GM18498 (cell line): ENCODE measurements at regions not wholly inside any gene's neighbourhood (a gene's known extent, or its start where the extent isn't known, plus 50 kb on each side); places are given as distances from the start of the nearest gene placed in this dataset.
"Not testable (repeated sequence)": the region's sequence is repeated elsewhere in the genome, so short reads cannot be mapped to it uniquely, and the experiment has no call there.

Experiments used
- ATAC-seq: cut with Tn5 transposase; IDR thresholded peaks from one replicate; pipeline ENCODE4 v1.9.1; 2021; ENCODE audit warnings: mild to moderate bottlenecking, moderate library complexity; ENCODE audit not compliant: unreplicated experiment

- not testable (repeated sequence) for ATAC-seq
These were observed 613.8 kb upstream of the KIF2B start for GRCh38 chr17:53208935-53209334.

GRCh38 chr17:53193044-53193443 lies 629.7 kb upstream of the KIF2B start:
- no peak for ATAC-seq

GRCh38 chr17:53191878-53192277 lies 630.8 kb upstream of the KIF2B start:
- ATAC-seq = no peak

GRCh38 chr17:53186001-53186400 lies 636.7 kb upstream of the KIF2B start:
- ATAC-seq = no peak

GRCh38 chr17:53176629-53177028 lies 646.1 kb upstream of the KIF2B start:
- ATAC-seq = no peak

GRCh38 chr17:53168413-53168812 lies 654.3 kb upstream of the KIF2B start:
- ATAC-seq = no peak

GRCh38 chr17:53166731-53167130 lies 656.0 kb upstream of the KIF2B start:
- no peak for ATAC-seq

GRCh38 chr17:53150101-53150698 lies 672.5 kb upstream of the KIF2B start:
- no peak for ATAC-seq

- ATAC-seq = no peak
These were observed 673.4 kb upstream of the KIF2B start for GRCh38 chr17:53149316-53149715.

GRCh38 chr17:53148058-53148457 lies 674.7 kb upstream of the KIF2B start:
- ATAC-seq = no peak

- no peak for ATAC-seq
These were observed 679.8 kb upstream of the KIF2B start for GRCh38 chr17:53142890-53143289.

GRCh38 chr17:53141731-53142130 lies 681.0 kb upstream of the KIF2B start:
- no peak for ATAC-seq

GRCh38 chr17:53141280-53141679 lies 681.4 kb upstream of the KIF2B start:
- ATAC-seq = no peak

GRCh38 chr17:53137869-53138268 lies 684.9 kb upstream of the KIF2B start:
- ATAC-seq = no peak

GRCh38 chr17:53135969-53136368 lies 686.8 kb upstream of the KIF2B start:
- no peak for ATAC-seq

GRCh38 chr17:53134548-53134947 lies 688.2 kb upstream of the KIF2B start:
- ATAC-seq = no peak

GRCh38 chr17:53133876-53134275 lies 688.9 kb upstream of the KIF2B start:
- ATAC-seq = no peak

- ATAC-seq = no peak
These were observed 692.9 kb upstream of the KIF2B start for GRCh38 chr17:53129863-53130262.

GRCh38 chr17:53127331-53127730 lies 695.4 kb upstream of the KIF2B start:
- no peak for ATAC-seq

- no peak for ATAC-seq
These were observed 699.8 kb upstream of the KIF2B start for GRCh38 chr17:53122966-53123365.

GRCh38 chr17:53119773-53120172 lies 703.0 kb upstream of the KIF2B start:
- no peak for ATAC-seq

GRCh38 chr17:53118948-53119347 lies 703.8 kb upstream of the KIF2B start:
- no peak for ATAC-seq

GRCh38 chr17:53106886-53107285 lies 715.8 kb upstream of the KIF2B start:
- ATAC-seq = no peak
